Suprapubic skin (tissue), 4 donors: ENCODE measurements at regions not wholly inside any gene's neighbourhood (a gene's known extent, or its start where the extent isn't known, plus 50 kb on each side); places are given as distances from the start of the nearest gene placed in this dataset.

Experiments
- DNase-seq, 2 donors: peaks; one replicate each; pipeline ENCODE4 v3.0.0-alpha.2; 2019; ENCODE audit warnings: low spot score in 2 of 2
- H3K27ac ChIP-seq: fragments of 200-600 bp; sonication (generic); one replicate; pipeline ENCODE4 v1.5.1; 2019
- H3K27me3 ChIP-seq: fragments of 200-600 bp; sonication (generic); one replicate; pipeline ENCODE4 v1.5.1; 2019
- H3K36me3 ChIP-seq: fragments of 200-600 bp; sonication (generic); one replicate; pipeline ENCODE4 v1.5.1; 2019
- H3K4me1 ChIP-seq: fragments of 200-600 bp; sonication (generic); one replicate; pipeline ENCODE4 v1.5.1; 2019
- H3K4me3 ChIP-seq: fragments of 200-600 bp; sonication (generic); one replicate; pipeline ENCODE4 v1.5.1; 2019; ENCODE audit warnings: mild to moderate bottlenecking
- H3K9me3 ChIP-seq: fragments of 200-600 bp; sonication (generic); one replicate; pipeline ENCODE4 v1.5.1; 2019
- CTCF ChIP-seq, 2 donors: fragments of 200-600 bp in 1 of 2; fragments of 450-650 bp in 1 of 2; sonication (generic) in 1 of 2; IDR thresholded peaks; one replicate each; pipeline ENCODE4 v1.5.1; 2016 to 2019; ENCODE audit warnings: antibody characterized with exemption in 2 of 2, mild to moderate bottlenecking in 1 of 2, moderate library complexity in 1 of 2
- EP300 ChIP-seq: sonication (generic); formaldehyde crosslinking; IDR thresholded peaks from one replicate; pipeline ENCODE4 v1.6.1; 2017; ENCODE audit warnings: antibody characterized with exemption
- POLR2A ChIP-seq, 2 donors: fragments of 450-650 bp; IDR thresholded peaks; one replicate each; pipeline ENCODE4 v1.6.1; 2017; ENCODE audit warnings: antibody characterized with exemption in 2 of 2, mild to moderate bottlenecking in 2 of 2, moderate library complexity in 2 of 2
- POLR2AphosphoS5 ChIP-seq, 3 donors: sonication (generic); formaldehyde crosslinking; IDR thresholded peaks; one replicate each; pipeline ENCODE4 v1.6.1; 2017; ENCODE audit warnings: antibody characterized with exemption in 3 of 3
- WGBS: methylation state at CpG from one replicate; pipeline ENCODE4 v1.1.5; 2018; 5-methylcytosine and 5-hydroxymethylcytosine counted together

GRCh38 chr1:69404486-69404885 is 163.2 kb upstream of the LRRC7 start:
- Histone ChIP-seq H3K36me3 (no peaks in the 10 kb centered on the region), H3K27ac (no peak overlapping the region), H3K4me3 (no peak overlapping the region), H3K4me1 (no peaks in the 10 kb centered on the region), H3K27me3 (no peaks in the 10 kb centered on the region), H3K9me3 (no peaks in the 10 kb centered on the region)
- WGBS = 81% methylated on average over 1 of the region's 1 CpG
- TF ChIP-seq CTCF (IDR thresholded peaks at IDR 0.05) (no peak), POLR2A (IDR thresholded peaks at IDR 0.05) (no peak), POLR2AphosphoS5 (IDR thresholded peaks at IDR 0.05) (no peak), EP300 (no peak)
- no peak for DNase-seq

- WGBS = 92% methylated on average over 3 of the region's 3 CpGs
- Histone ChIP-seq H3K9me3 (no peaks in the 10 kb centered on the region), H3K4me3 (no peak overlapping the region), H3K36me3 (no peaks in the 10 kb centered on the region), H3K27me3 (no peaks in the 10 kb centered on the region), H3K4me1 (no peaks in the 10 kb centered on the region), H3K27ac (no peak overlapping the region)
- TF ChIP-seq CTCF (IDR thresholded peaks at IDR 0.05) = no peak
- TF ChIP-seq EP300 = no peak
- no peak for TF ChIP-seq POLR2A (IDR thresholded peaks at IDR 0.05)
- no peak for TF ChIP-seq POLR2AphosphoS5 (IDR thresholded peaks at IDR 0.05)
- DNase-seq = no peak
These were observed 161.5 kb upstream of the LRRC7 start for GRCh38 chr1:69406244-69406643.

- Histone ChIP-seq H3K9me3 (no peaks in the 10 kb centered on the region), H3K36me3 (no peaks in the 10 kb centered on the region), H3K27me3 (no peaks in the 10 kb centered on the region), H3K4me1 (no peaks in the 10 kb centered on the region), H3K27ac (no peak overlapping the region), H3K4me3 (no peak overlapping the region)
- WGBS = 81% methylated on average over 3 of the region's 3 CpGs
- no peak for TF ChIP-seq POLR2A (IDR thresholded peaks at IDR 0.05)
- TF ChIP-seq POLR2AphosphoS5 (IDR thresholded peaks at IDR 0.05) = no peak
- TF ChIP-seq CTCF (IDR thresholded peaks at IDR 0.05) = no peak
- no peak for TF ChIP-seq EP300
- DNase-seq = no peak
These were observed 157.8 kb upstream of the LRRC7 start for GRCh38 chr1:69409731-69410456.

- WGBS = 100% methylated on average over 2 of the region's 3 CpGs
- Histone ChIP-seq H3K36me3 (no peaks in the 10 kb centered on the region), H3K4me3 (no peak overlapping the region), H3K9me3 (no peaks in the 10 kb centered on the region), H3K27me3 (no peaks in the 10 kb centered on the region), H3K4me1 (no peaks in the 10 kb centered on the region), H3K27ac (no peak overlapping the region)
- DNase-seq = no peak
- no peak for TF ChIP-seq POLR2A (IDR thresholded peaks at IDR 0.05)
- no peak for TF ChIP-seq POLR2AphosphoS5 (IDR thresholded peaks at IDR 0.05)
- no peak for TF ChIP-seq EP300
These were observed 157.3 kb upstream of the LRRC7 start for GRCh38 chr1:69410457-69410850.

- Histone ChIP-seq H3K4me1 (no peaks in the 10 kb centered on the region), H3K36me3 (no peaks in the 10 kb centered on the region), H3K4me3 (no peak overlapping the region), H3K9me3 (no peaks in the 10 kb centered on the region), H3K27ac (no peak overlapping the region), H3K27me3 (no peaks in the 10 kb centered on the region)
- TF ChIP-seq EP300 = no peak
- no peak for TF ChIP-seq CTCF (IDR thresholded peaks at IDR 0.05)
- no peak for TF ChIP-seq POLR2AphosphoS5 (IDR thresholded peaks at IDR 0.05)
- TF ChIP-seq POLR2A (IDR thresholded peaks at IDR 0.05) = no peak
- 92% methylated on average over 2 of the region's 2 CpGs for WGBS
- no peak for DNase-seq
These were observed 156.8 kb upstream of the LRRC7 start for GRCh38 chr1:69410893-69411292.

- H3K4me1 ChIP-seq = no peaks in the 10 kb centered on the region
- TF ChIP-seq POLR2A (IDR thresholded peaks at IDR 0.05) (no peak), POLR2AphosphoS5 (IDR thresholded peaks at IDR 0.05) (no peak), EP300 (no peak), CTCF (IDR thresholded peaks at IDR 0.05) (no peak)
- no peaks in the 10 kb centered on the region for H3K36me3 ChIP-seq
- H3K27ac ChIP-seq = no peak overlapping the region
- H3K9me3 ChIP-seq = no peaks in the 10 kb centered on the region
- H3K27me3 ChIP-seq = no peaks in the 10 kb centered on the region
- DNase-seq = no peak
- H3K4me3 ChIP-seq = no peak overlapping the region
These were observed 156.1 kb upstream of the LRRC7 start for GRCh38 chr1:69411617-69412016.
